ENCODE measurements at regions not wholly inside any gene's neighbourhood (a gene's known extent, or its start where the extent isn't known, plus 50 kb on each side); places are given as distances from the start of the nearest gene placed in this dataset.

- ChIA-PET CTCF (no interaction called here), POLR2A (no interaction called here)
- TF ChIP-seq FOXA1 (IDR thresholded peaks at IDR 0.05) (no peak), ZNF384 (IDR thresholded peaks at IDR 0.05) (no peak), FOXM1 (IDR thresholded peaks at IDR 0.05; ENCODE audit: borderline replicate concordance) (no peak), ARNT (IDR thresholded peaks at IDR 0.05) (no peak), BHLHE40 (IDR thresholded peaks at IDR 0.05; ENCODE audit: borderline replicate concordance) (no peak), HDGF (IDR thresholded peaks at IDR 0.05; ENCODE audit: borderline replicate concordance) (no peak), ELF4 (IDR thresholded peaks at IDR 0.05) (no peak), TARDBP (IDR thresholded peaks at IDR 0.05) (no peak)
- no peak for DNase-seq (ENCODE audit: extremely low spot score)
Observed at GRCh38 chr13:81406639-81407292, 1065.8 kb upstream of the SPRY2 start.

- TF ChIP-seq FOXK2 (IDR thresholded peaks at IDR 0.05) (no peak), FOXA1 (IDR thresholded peaks at IDR 0.05) (no peak), ARNT (IDR thresholded peaks at IDR 0.05) (no peak), ZNF384 (IDR thresholded peaks at IDR 0.05) (no peak), ELF4 (IDR thresholded peaks at IDR 0.05) (no peak), L3MBTL2 (conservative IDR thresholded peaks at IDR 0.05) (no peak), TARDBP (IDR thresholded peaks at IDR 0.05) (no peak), NFRKB (IDR thresholded peaks at IDR 0.05) (no peak), PKNOX1 (IDR thresholded peaks at IDR 0.05) (no peak), CTBP1 (IDR thresholded peaks at IDR 0.05; ENCODE audit: borderline replicate concordance) (no peak), HDGF (IDR thresholded peaks at IDR 0.05; ENCODE audit: borderline replicate concordance) (no peak), SP1 (IDR thresholded peaks at IDR 0.05) (no peak), LEF1 (IDR thresholded peaks at IDR 0.05; ENCODE audit: borderline replicate concordance) (no peak), FOXM1 (IDR thresholded peaks at IDR 0.05; ENCODE audit: borderline replicate concordance) (no peak), SUZ12 (IDR thresholded peaks at IDR 0.05) (no peak), BHLHE40 (IDR thresholded peaks at IDR 0.05; ENCODE audit: borderline replicate concordance) (no peak)
- ChIA-PET CTCF (no interaction called here), POLR2A (no interaction called here)
- DNase-seq (ENCODE audit: extremely low spot score), result no peak
Observed at GRCh38 chr13:81406022-81406421, 1065.1 kb upstream of the SPRY2 start.

GRCh38 chr13:81396192-81396591, 1055.3 kb upstream of the SPRY2 start:
- CTCF ChIA-PET, result no interaction called here
- DNase-seq (ENCODE audit: extremely low spot score), result no peak
- POLR2A ChIA-PET, result no interaction called here
- no peak for TF ChIP-seq HDGF (IDR thresholded peaks at IDR 0.05; ENCODE audit: borderline replicate concordance)
- no peak for TF ChIP-seq NFRKB (IDR thresholded peaks at IDR 0.05)
- TF ChIP-seq PKNOX1 (IDR thresholded peaks at IDR 0.05), result no peak
- TF ChIP-seq FOXA1 (IDR thresholded peaks at IDR 0.05), result no peak
- TF ChIP-seq FOXM1 (IDR thresholded peaks at IDR 0.05; ENCODE audit: borderline replicate concordance), result no peak
- TF ChIP-seq ARNT (IDR thresholded peaks at IDR 0.05), result no peak
- TF ChIP-seq CTBP1 (IDR thresholded peaks at IDR 0.05; ENCODE audit: borderline replicate concordance), result no peak
- no peak for TF ChIP-seq TARDBP (IDR thresholded peaks at IDR 0.05)
- no peak for TF ChIP-seq SP1 (IDR thresholded peaks at IDR 0.05)
- TF ChIP-seq FOXK2 (IDR thresholded peaks at IDR 0.05), result no peak
- TF ChIP-seq L3MBTL2 (conservative IDR thresholded peaks at IDR 0.05), result no peak
- TF ChIP-seq LEF1 (IDR thresholded peaks at IDR 0.05; ENCODE audit: borderline replicate concordance), result no peak
- no peak for TF ChIP-seq BHLHE40 (IDR thresholded peaks at IDR 0.05; ENCODE audit: borderline replicate concordance)
- no peak for TF ChIP-seq ELF4 (IDR thresholded peaks at IDR 0.05)
- TF ChIP-seq SUZ12 (IDR thresholded peaks at IDR 0.05), result no peak
- no peak for TF ChIP-seq ZNF384 (IDR thresholded peaks at IDR 0.05)

GRCh38 chr13:81395368-81395767, 1054.4 kb upstream of the SPRY2 start:
- ChIA-PET CTCF (no interaction called here), POLR2A (no interaction called here)
- no peak for TF ChIP-seq NFRKB (IDR thresholded peaks at IDR 0.05)
- TF ChIP-seq CTBP1 (IDR thresholded peaks at IDR 0.05; ENCODE audit: borderline replicate concordance), result no peak
- TF ChIP-seq PKNOX1 (IDR thresholded peaks at IDR 0.05), result no peak
- TF ChIP-seq FOXK2 (IDR thresholded peaks at IDR 0.05), result no peak
- TF ChIP-seq TARDBP (IDR thresholded peaks at IDR 0.05), result no peak
- peak; percentile 45 for DNase-seq (ENCODE audit: extremely low spot score)

- DNase-seq (ENCODE audit: extremely low spot score), result no peak
- ChIA-PET POLR2A (no interaction called here), CTCF (no interaction called here)
- no peak for TF ChIP-seq ZNF384 (IDR thresholded peaks at IDR 0.05)
- TF ChIP-seq FOXK2 (IDR thresholded peaks at IDR 0.05), result no peak
- TF ChIP-seq PKNOX1 (IDR thresholded peaks at IDR 0.05), result no peak
- no peak for TF ChIP-seq HDGF (IDR thresholded peaks at IDR 0.05; ENCODE audit: borderline replicate concordance)
- no peak for TF ChIP-seq ELF4 (IDR thresholded peaks at IDR 0.05)
- TF ChIP-seq CTBP1 (IDR thresholded peaks at IDR 0.05; ENCODE audit: borderline replicate concordance), result no peak
Observed at GRCh38 chr13:81394640-81395039, 1053.7 kb upstream of the SPRY2 start.

GRCh38 chr13:81393721-81394120, 1052.8 kb upstream of the SPRY2 start:
- no peak for DNase-seq (ENCODE audit: extremely low spot score)
- ChIA-PET CTCF (no interaction called here), POLR2A (no interaction called here)
- TF ChIP-seq LEF1 (IDR thresholded peaks at IDR 0.05; ENCODE audit: borderline replicate concordance) (no peak), ZNF384 (IDR thresholded peaks at IDR 0.05) (no peak), ARNT (IDR thresholded peaks at IDR 0.05) (no peak), TARDBP (IDR thresholded peaks at IDR 0.05) (no peak), ELF4 (IDR thresholded peaks at IDR 0.05) (no peak), L3MBTL2 (conservative IDR thresholded peaks at IDR 0.05) (no peak), PKNOX1 (IDR thresholded peaks at IDR 0.05) (no peak), BHLHE40 (IDR thresholded peaks at IDR 0.05; ENCODE audit: borderline replicate concordance) (no peak), FOXK2 (IDR thresholded peaks at IDR 0.05) (no peak), SP1 (IDR thresholded peaks at IDR 0.05) (no peak), SUZ12 (IDR thresholded peaks at IDR 0.05) (no peak), FOXM1 (IDR thresholded peaks at IDR 0.05; ENCODE audit: borderline replicate concordance) (no peak), NFRKB (IDR thresholded peaks at IDR 0.05) (no peak), FOXA1 (IDR thresholded peaks at IDR 0.05) (no peak), CTBP1 (IDR thresholded peaks at IDR 0.05; ENCODE audit: borderline replicate concordance) (no peak), HDGF (IDR thresholded peaks at IDR 0.05; ENCODE audit: borderline replicate concordance) (no peak)
